Glutamatergic neuron (in vitro differentiated cells): ENCODE measurements at regions not wholly inside any gene's neighbourhood (a gene's known extent, or its start where the extent isn't known, plus 50 kb on each side); places are given as distances from the start of the nearest gene placed in this dataset.

Experiments
- DNase-seq: peaks from one replicate; pipeline ENCODE4 v3.0.0; 2022
- H3K27ac Mint-ChIP-seq: one replicate; pipeline ENCODE4 v1.8.0; 2020; ENCODE audit warnings: mild to moderate bottlenecking, mixed read lengths, inconsistent platforms; ENCODE audit not compliant: unreplicated experiment
- H3K27me3 Mint-ChIP-seq: one replicate; pipeline ENCODE4 v1.8.0; 2020; ENCODE audit warnings: mild to moderate bottlenecking, moderate library complexity, mixed read lengths, inconsistent platforms; ENCODE audit not compliant: unreplicated experiment
- H3K36me3 Mint-ChIP-seq: one replicate; pipeline ENCODE4 v1.8.0; 2020; ENCODE audit warnings: mild to moderate bottlenecking, mixed read lengths, inconsistent platforms; ENCODE audit not compliant: unreplicated experiment
- H3K4me1 Mint-ChIP-seq: one replicate; pipeline ENCODE4 v1.8.0; 2020; ENCODE audit warnings: mild to moderate bottlenecking, low read depth, mixed read lengths, inconsistent platforms; ENCODE audit not compliant: unreplicated experiment
- H3K4me3 Mint-ChIP-seq: one replicate; pipeline ENCODE4 v1.8.0; 2020; ENCODE audit warnings: mild to moderate bottlenecking, mixed read lengths, inconsistent platforms; ENCODE audit not compliant: unreplicated experiment
- H3K9me3 Mint-ChIP-seq: one replicate; pipeline ENCODE4 v1.8.0; 2020; ENCODE audit warnings: mild to moderate bottlenecking, moderate library complexity, mixed read lengths, inconsistent platforms; ENCODE audit not compliant: unreplicated experiment
- CTCF ChIP-seq: fragments of 200-600 bp; sonication (generic); IDR thresholded peaks from one replicate; pipeline ENCODE4 v1.5.0; 2021; ENCODE audit not compliant: partially characterized antibody, unreplicated experiment

GRCh38 chr2:143948710-143949109 lies 571.2 kb downstream of the ZEB2 start:
- H3K4me1 Mint-ChIP-seq: peaks cover 44% of the 10 kb centered on the region

DNA sequence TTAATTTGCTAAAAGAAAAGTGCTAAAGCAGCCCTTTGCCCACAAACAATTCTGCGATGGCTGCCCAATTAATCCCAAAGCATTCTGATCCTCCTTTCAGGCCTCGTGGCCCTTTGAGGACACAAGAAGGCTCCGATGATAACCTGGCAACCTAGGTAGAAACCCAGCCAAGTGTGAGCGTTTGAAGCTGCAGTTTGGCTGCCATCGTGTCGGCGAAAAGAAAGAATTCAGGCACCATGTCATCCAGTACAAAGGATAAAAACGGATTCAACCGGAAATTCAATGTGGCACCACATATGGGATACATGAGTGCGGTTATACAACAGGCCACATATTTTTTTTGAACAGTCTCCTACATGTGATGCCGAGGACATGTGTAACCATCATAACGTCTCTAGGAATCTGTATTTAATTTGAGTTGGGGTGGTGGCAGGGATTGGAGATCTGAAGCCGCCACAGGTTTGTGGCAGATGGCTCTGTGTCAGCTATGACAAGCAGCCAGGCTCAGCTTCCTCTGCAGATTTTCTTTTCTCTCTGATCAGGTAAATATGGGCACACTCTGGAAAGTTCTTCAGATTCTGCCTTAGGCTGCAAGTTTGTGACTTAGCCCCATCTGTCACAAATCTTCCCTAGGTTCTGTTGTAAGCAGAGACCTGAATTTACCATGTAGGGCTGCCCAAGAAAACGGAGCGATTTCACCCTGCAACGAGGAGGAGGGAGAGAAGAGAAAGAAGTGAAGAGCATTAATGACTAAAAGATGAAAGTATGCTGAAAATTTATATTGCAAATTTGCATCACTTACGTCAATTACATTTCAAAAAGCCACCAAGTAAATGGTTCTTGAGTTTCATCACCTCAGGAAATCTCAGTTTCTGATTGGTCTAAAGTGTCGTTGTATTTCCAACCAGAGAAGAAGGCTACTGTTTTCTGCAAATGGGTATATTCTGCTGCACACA lies 573.2 kb downstream of the ZEB2 start:
- H3K36me3 Mint-ChIP-seq: no peaks in the 10 kb centered on the region
- DNase-seq: no peak
- H3K4me3 Mint-ChIP-seq: no peak overlapping the region
- H3K27me3 Mint-ChIP-seq: peaks cover 3% of the 10 kb centered on the region
- H3K9me3 Mint-ChIP-seq: no peaks in the 10 kb centered on the region
- peak overlapping the region; percentile 60 for H3K27ac Mint-ChIP-seq
- H3K4me1 Mint-ChIP-seq: peaks cover 36% of the 10 kb centered on the region
- TF ChIP-seq CTCF: no peak

More at GRCh38 chr2:143948710-143949109, 571.2 kb downstream of the ZEB2 start:
- Mint-ChIP-seq H3K9me3 (no peaks in the 10 kb centered on the region), H3K4me3 (no peak overlapping the region), H3K27ac (no peak overlapping the region), H3K36me3 (no peaks in the 10 kb centered on the region), H3K27me3 (peaks cover 3% of the 10 kb centered on the region)
- DNase-seq: no peak
- no peak for TF ChIP-seq CTCF

DNA sequence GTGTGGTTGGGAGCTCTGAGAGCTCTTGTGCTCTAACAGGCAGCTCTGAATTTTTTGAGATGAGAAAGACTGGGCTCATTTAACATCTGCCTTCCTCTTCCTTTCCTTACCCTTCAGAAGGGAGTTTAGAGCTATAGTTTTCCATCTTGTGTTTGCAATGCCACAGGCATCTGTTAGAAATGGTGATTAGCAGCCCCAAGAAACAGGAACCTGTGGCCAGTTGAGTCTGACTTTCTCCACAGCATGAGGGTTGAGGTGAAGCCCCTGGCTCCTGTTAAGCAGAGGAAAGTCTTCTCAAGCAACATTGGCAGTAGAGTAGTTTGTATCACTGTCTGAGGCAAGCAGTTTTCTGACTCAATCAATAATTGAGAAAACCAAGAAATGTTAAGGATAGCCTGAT lies 577.4 kb downstream of the ZEB2 start:
- DNase-seq: no peak
- TF ChIP-seq CTCF: no peak
- H3K4me1 Mint-ChIP-seq: peaks cover 44% of the 10 kb centered on the region

GRCh38 chr2:143940720-143941119 lies 579.2 kb downstream of the ZEB2 start:
- DNase-seq: no peak
- Mint-ChIP-seq H3K4me1 (peaks cover 37% of the 10 kb centered on the region), H3K27ac (no peak overlapping the region), H3K4me3 (no peak overlapping the region), H3K36me3 (no peaks in the 10 kb centered on the region), H3K27me3 (no peaks in the 10 kb centered on the region), H3K9me3 (peaks cover 12% of the 10 kb centered on the region)
- TF ChIP-seq CTCF: no peak

More for the DNA sequence above, 577.4 kb downstream of the ZEB2 start:
- Mint-ChIP-seq H3K27me3 (peaks cover 3% of the 10 kb centered on the region), H3K36me3 (no peaks in the 10 kb centered on the region), H3K9me3 (peaks cover 7% of the 10 kb centered on the region), H3K27ac (peak overlapping the region; percentile 69), H3K4me3 (no peak overlapping the region)
